CD4-positive, alpha-beta memory T cell (primary cell): ENCODE measurements at regions not wholly inside any gene's neighbourhood (a gene's known extent, or its start where the extent isn't known, plus 50 kb on each side); places are given as distances from the start of the nearest gene placed in this dataset.
"Not testable (repeated sequence)": the region's sequence is repeated elsewhere in the genome, so short reads cannot be mapped to it uniquely, and the experiment has no call there.

Experiments used
- CTCF ChIA-PET: fragments of 350-600 bp; sonication (Branson Sonifier 250); formaldehyde crosslinking; loops from one replicate; lab custom pipeline; 2021; ENCODE audit warnings: inconsistent platforms; ENCODE audit not compliant: partially characterized antibody; lab: Charles Lee
- POLR2A ChIA-PET: fragments of 350-600 bp; sonication (Branson Sonifier 250); formaldehyde crosslinking; loops from one replicate; lab custom pipeline; 2021; ENCODE audit not compliant: partially characterized antibody; lab: Charles Lee
- DNase-seq, 5 donors: peaks; one replicate each; pipeline versions ENCODE4 v3.0.0 to v3.0.0-alpha.2; 2020 to 2022; ENCODE audit warnings: mixed read lengths in 1 of 5
- H3K27ac ChIP-seq: one replicate; pipeline ENCODE4 v1.7.0; 2013; ENCODE audit warnings: low read depth, low read length
- H3K27me3 ChIP-seq: 2 replicates; pipeline ENCODE4 v1.7.0; 2013; ENCODE audit warnings: mild to moderate bottlenecking, low read length, moderate library complexity; ENCODE audit not compliant: insufficient read depth
- H3K36me3 ChIP-seq: 2 replicates; pipeline ENCODE4 v1.7.0; 2013; ENCODE audit warnings: mild to moderate bottlenecking, low read length, moderate library complexity; ENCODE audit not compliant: insufficient read depth
- H3K4me1 ChIP-seq: 2 replicates; pipeline ENCODE4 v1.7.0; 2013; ENCODE audit warnings: mild to moderate bottlenecking, low read length, moderate library complexity; ENCODE audit not compliant: insufficient read depth
- H3K4me3 ChIP-seq, 2 donors: one replicate each; pipeline ENCODE4 v1.7.0; 2013; ENCODE audit warnings: low read length in 2 of 2, mild to moderate bottlenecking in 1 of 2
- H3K9me3 ChIP-seq, 2 donors: one replicate each; pipeline ENCODE4 v1.7.0; 2013; ENCODE audit warnings: low read length in 2 of 2, control low read depth in 1 of 2; ENCODE audit not compliant: control insufficient read depth in 1 of 2
- H3K27ac Mint-ChIP-seq, 7 donors: one replicate each; pipeline ENCODE4 v1.8.0; 2020 to 2021; ENCODE audit warnings: mixed read lengths in 7 of 7, mild to moderate bottlenecking in 6 of 7, inconsistent platforms in 3 of 7, moderate library complexity in 3 of 7
- H3K27me3 Mint-ChIP-seq, 2 donors: one replicate each; pipeline ENCODE4 v1.8.0; 2020 to 2021; ENCODE audit warnings: mixed read lengths in 2 of 2
- H3K36me3 Mint-ChIP-seq, 2 donors: one replicate each; pipeline ENCODE4 v1.8.0; 2020 to 2021; ENCODE audit warnings: mixed read lengths in 2 of 2, inconsistent platforms in 1 of 2, mild to moderate bottlenecking in 1 of 2
- H3K4me1 Mint-ChIP-seq, 4 donors: one replicate each; pipeline ENCODE4 v1.8.0; 2020 to 2021; ENCODE audit warnings: mixed read lengths in 4 of 4, mild to moderate bottlenecking in 1 of 4
- H3K4me3 Mint-ChIP-seq, 8 donors: one replicate each; pipeline ENCODE4 v1.8.0; 2020 to 2021; ENCODE audit warnings: mixed read lengths in 8 of 8, mild to moderate bottlenecking in 7 of 8, moderate library complexity in 6 of 8, inconsistent platforms in 3 of 8
- H3K9me3 Mint-ChIP-seq, 8 donors: one replicate each; pipeline ENCODE4 v1.8.0; 2020 to 2021; ENCODE audit warnings: mixed read lengths in 8 of 8, mild to moderate bottlenecking in 5 of 8, inconsistent platforms in 3 of 8, moderate library complexity in 1 of 8
- intact Hi-C: fragments of 100-400 bp; cut with micrococcal nuclease; formaldehyde crosslinking; loops from one replicate; pipeline ENCODE4 v1.15.1; 2023

GRCh38 chr1:149269001-149269702, 165.8 kb upstream of the NBPF9 start:
- H3K9me3 ChIP-seq, H3K36me3 Mint-ChIP-seq, DNase-seq, H3K36me3 ChIP-seq, H3K27ac Mint-ChIP-seq, H3K27me3 Mint-ChIP-seq, H3K4me3 ChIP-seq, CTCF ChIA-PET, H3K4me1 Mint-ChIP-seq, H3K27me3 ChIP-seq, H3K4me1 ChIP-seq, H3K9me3 Mint-ChIP-seq, intact Hi-C loops, POLR2A ChIA-PET, H3K27ac ChIP-seq, H3K4me3 Mint-ChIP-seq: not testable (repeated sequence)

GRCh38 chr1:149269833-149270232, 166.5 kb upstream of the NBPF9 start:
- H3K27me3 ChIP-seq, H3K36me3 ChIP-seq, H3K4me1 Mint-ChIP-seq, H3K36me3 Mint-ChIP-seq, H3K27ac ChIP-seq, H3K9me3 ChIP-seq, H3K4me3 Mint-ChIP-seq, H3K27me3 Mint-ChIP-seq, H3K27ac Mint-ChIP-seq, H3K9me3 Mint-ChIP-seq, CTCF ChIA-PET, POLR2A ChIA-PET, H3K4me1 ChIP-seq, DNase-seq, H3K4me3 ChIP-seq, intact Hi-C loops: not testable (repeated sequence)

- H3K4me3 ChIP-seq, intact Hi-C loops, H3K4me1 Mint-ChIP-seq, H3K27me3 ChIP-seq, H3K27ac ChIP-seq, POLR2A ChIA-PET, H3K4me1 ChIP-seq, CTCF ChIA-PET, H3K36me3 Mint-ChIP-seq, H3K9me3 Mint-ChIP-seq, H3K27me3 Mint-ChIP-seq, H3K27ac Mint-ChIP-seq, H3K9me3 ChIP-seq, DNase-seq, H3K4me3 Mint-ChIP-seq, H3K36me3 ChIP-seq: not testable (repeated sequence)
Observed at GRCh38 chr1:149274493-149274892, 171.1 kb upstream of the NBPF9 start.

GRCh38 chr1:149275802-149276201, 172.5 kb upstream of the NBPF9 start:
- H3K4me1 ChIP-seq, intact Hi-C loops, H3K27ac ChIP-seq, H3K36me3 Mint-ChIP-seq, CTCF ChIA-PET, H3K9me3 ChIP-seq, H3K4me1 Mint-ChIP-seq, H3K27ac Mint-ChIP-seq, H3K27me3 ChIP-seq, H3K4me3 Mint-ChIP-seq, H3K9me3 Mint-ChIP-seq, H3K36me3 ChIP-seq, DNase-seq, H3K4me3 ChIP-seq, POLR2A ChIA-PET, H3K27me3 Mint-ChIP-seq: not testable (repeated sequence)

- H3K9me3 Mint-ChIP-seq, POLR2A ChIA-PET: not testable (repeated sequence)
Observed at GRCh38 chr1:149276496-149276895, 173.1 kb upstream of the NBPF9 start.

GRCh38 chr1:149278156-149278555, 174.8 kb upstream of the NBPF9 start:
- H3K27me3 ChIP-seq, intact Hi-C loops, DNase-seq, H3K9me3 Mint-ChIP-seq, H3K36me3 ChIP-seq, H3K27ac Mint-ChIP-seq, H3K27ac ChIP-seq, H3K27me3 Mint-ChIP-seq, H3K9me3 ChIP-seq, H3K4me3 ChIP-seq, CTCF ChIA-PET, H3K4me3 Mint-ChIP-seq, H3K4me1 ChIP-seq, POLR2A ChIA-PET, H3K36me3 Mint-ChIP-seq, H3K4me1 Mint-ChIP-seq: not testable (repeated sequence)

More at GRCh38 chr1:149276496-149276895, 173.1 kb upstream of the NBPF9 start:
- H3K4me3 ChIP-seq, H3K9me3 ChIP-seq, H3K27ac ChIP-seq, H3K4me1 ChIP-seq, H3K27ac Mint-ChIP-seq, CTCF ChIA-PET, H3K4me3 Mint-ChIP-seq, H3K27me3 ChIP-seq, H3K4me1 Mint-ChIP-seq, DNase-seq, intact Hi-C loops, H3K27me3 Mint-ChIP-seq, H3K36me3 Mint-ChIP-seq, H3K36me3 ChIP-seq: not testable (repeated sequence)

- H3K4me1 Mint-ChIP-seq, H3K9me3 ChIP-seq, DNase-seq, H3K27me3 Mint-ChIP-seq, H3K4me3 Mint-ChIP-seq, H3K27me3 ChIP-seq, intact Hi-C loops, H3K36me3 Mint-ChIP-seq, H3K27ac Mint-ChIP-seq, H3K4me3 ChIP-seq, H3K4me1 ChIP-seq, CTCF ChIA-PET, POLR2A ChIA-PET, H3K27ac ChIP-seq, H3K9me3 Mint-ChIP-seq, H3K36me3 ChIP-seq: not testable (repeated sequence)
Observed at GRCh38 chr1:149279015-149279414, 175.7 kb upstream of the NBPF9 start.

GRCh38 chr1:149279512-149279911, 176.2 kb upstream of the NBPF9 start:
- H3K4me3 ChIP-seq, H3K4me1 ChIP-seq, H3K4me1 Mint-ChIP-seq, H3K4me3 Mint-ChIP-seq, H3K27me3 Mint-ChIP-seq, H3K36me3 ChIP-seq, H3K36me3 Mint-ChIP-seq, H3K27ac Mint-ChIP-seq, CTCF ChIA-PET, DNase-seq, intact Hi-C loops, H3K27ac ChIP-seq, POLR2A ChIA-PET, H3K9me3 Mint-ChIP-seq, H3K27me3 ChIP-seq, H3K9me3 ChIP-seq: not testable (repeated sequence)
